Fibroblast of skin of left quadriceps (primary cell): ENCODE measurements at regions not wholly inside any gene's neighbourhood (a gene's known extent, or its start where the extent isn't known, plus 50 kb on each side); places are given as distances from the start of the nearest gene placed in this dataset.
A peak's percentile ranks its signal among the peaks of the same experiment; 100 is the strongest.
"Not testable (repeated sequence)": the region's sequence is repeated elsewhere in the genome, so short reads cannot be mapped to it uniquely, and the experiment has no call there.

Experiments
- DNase-seq, 2 experiments: peaks; one replicate each; pipeline ENCODE4 v3.0.0-alpha.2; 2013; ENCODE audit warnings: low read depth in 2 of 2

DNA sequence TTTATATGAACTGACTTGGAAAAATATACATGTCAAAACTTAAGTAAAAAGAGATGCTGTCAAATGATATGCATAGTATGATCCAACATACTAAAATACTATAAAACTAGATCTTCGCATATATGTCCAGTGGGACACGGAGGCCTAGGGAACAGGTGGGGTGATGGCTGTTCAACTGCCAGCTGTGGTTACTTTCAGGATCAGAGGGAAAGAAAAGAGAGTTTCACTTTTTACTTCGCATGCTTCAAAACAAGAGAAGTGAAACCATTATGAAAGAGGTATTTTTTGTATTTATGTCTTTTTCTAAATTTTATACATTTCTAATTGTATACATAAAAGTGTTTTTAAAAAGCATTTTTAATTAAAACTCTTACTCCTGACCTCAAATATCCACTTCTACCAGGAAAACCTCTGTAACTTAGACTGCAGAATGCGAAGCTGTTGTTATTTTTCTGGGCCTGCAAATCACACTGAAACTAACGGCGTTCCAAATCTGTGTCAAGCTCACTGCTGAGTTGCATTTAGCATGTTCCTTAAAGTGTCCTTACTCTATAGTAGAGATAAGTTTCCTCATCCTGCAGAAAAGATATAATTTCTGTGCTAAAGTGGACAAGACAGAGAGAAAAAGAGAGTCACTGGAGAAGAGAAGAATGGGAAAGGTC, 97.8 kb upstream of the SLC35G4 start:
- no peak for DNase-seq

DNA sequence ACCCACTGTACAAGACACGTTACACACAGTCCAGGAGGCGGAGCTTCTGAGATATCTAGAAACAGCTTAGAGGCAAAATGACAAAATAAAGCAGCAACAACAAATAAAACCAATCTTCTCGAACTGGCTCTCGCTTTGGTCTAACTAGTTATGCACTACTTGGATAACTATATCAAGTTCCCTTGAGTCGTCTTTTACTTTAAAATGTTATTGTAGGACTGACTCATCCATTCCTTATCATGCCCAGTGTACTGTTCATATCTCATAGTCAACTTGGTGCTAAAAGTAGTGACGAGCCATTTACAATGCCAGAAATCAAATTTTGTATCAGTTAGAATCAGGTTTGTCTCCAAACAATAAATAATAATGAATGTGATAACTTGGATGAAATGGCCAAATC, 102.5 kb upstream of the SLC35G4 start:
- DNase-seq: no peak

DNA sequence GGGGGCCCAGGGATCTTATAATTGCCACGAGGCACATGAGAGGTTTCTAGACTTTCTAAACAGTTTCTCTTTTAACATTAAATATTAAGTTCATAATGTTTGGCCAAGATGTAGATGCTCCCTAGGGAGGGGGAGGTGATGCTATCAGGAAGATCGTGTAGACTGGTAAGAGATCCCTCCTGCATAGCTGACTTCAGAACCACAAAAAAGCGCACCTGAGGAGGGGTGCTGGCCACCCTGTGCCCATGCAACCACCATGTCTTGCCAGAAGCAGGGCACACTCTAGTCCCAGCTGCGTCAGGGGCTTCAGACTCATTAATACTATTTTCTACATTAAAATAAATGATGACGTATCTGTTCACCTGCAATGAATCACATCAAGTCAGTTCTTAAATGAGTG, 103.4 kb upstream of the SLC35G4 start:
- DNase-seq: no peak

DNA sequence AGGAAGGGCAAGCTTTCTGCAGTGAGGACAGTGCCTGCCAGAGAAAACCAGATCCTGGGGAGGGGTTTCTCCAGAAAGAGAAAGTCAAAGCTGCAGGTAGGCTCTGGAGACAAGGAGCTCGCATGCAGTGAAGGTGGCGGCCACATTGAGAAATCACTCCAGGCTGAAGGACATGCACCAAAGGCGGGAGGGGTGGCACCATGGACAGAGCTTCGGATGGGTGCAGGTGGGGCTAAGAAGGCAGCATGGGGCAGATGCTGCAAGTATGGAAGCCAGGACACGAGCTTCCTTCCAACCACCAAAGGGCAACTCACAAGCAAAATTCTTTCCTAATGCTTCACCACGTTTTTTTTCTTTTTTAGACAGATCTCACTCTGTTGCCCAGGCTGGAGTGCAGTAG, 104.4 kb upstream of the SLC35G4 start:
- no peak for DNase-seq

DNA sequence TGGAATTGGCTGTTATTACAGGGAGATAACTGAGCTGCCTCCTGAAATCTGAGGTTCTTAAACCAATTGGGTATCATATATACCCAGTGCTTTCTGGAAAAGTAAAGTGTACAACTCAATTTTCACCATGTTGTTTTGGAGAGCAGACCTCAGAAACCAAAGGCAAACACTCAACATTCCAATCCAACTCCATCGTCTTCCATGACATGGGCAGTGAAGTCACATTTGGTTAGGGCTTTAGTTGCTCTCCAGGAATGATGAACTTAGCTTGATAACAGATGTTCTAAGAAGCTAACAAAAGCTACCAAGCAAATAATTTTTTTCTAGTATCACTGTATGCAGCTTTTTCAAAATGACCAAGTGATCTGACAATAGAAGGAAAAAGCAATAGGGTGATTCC, 107.0 kb upstream of the SLC35G4 start:
- no peak for DNase-seq

DNA sequence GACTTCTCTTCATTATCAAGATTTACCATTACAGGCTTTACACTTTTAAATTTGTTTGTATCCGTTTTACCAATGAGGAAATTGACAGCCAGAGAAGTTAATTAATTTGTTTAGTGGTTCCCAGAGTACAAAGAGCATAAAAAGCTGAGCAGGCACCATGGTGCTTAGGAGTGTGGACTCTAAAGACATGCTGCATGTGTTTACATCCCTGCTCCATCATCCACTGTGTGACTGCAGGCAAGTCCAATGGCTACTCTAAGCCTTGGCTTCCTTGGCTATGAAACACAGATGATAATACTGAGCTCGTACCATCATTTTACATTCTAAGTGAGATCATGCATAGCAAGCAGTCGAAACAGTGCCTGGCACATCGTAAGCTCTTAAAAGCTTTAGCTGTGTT, 108.0 kb upstream of the SLC35G4 start:
- DNase-seq: no peak

DNA sequence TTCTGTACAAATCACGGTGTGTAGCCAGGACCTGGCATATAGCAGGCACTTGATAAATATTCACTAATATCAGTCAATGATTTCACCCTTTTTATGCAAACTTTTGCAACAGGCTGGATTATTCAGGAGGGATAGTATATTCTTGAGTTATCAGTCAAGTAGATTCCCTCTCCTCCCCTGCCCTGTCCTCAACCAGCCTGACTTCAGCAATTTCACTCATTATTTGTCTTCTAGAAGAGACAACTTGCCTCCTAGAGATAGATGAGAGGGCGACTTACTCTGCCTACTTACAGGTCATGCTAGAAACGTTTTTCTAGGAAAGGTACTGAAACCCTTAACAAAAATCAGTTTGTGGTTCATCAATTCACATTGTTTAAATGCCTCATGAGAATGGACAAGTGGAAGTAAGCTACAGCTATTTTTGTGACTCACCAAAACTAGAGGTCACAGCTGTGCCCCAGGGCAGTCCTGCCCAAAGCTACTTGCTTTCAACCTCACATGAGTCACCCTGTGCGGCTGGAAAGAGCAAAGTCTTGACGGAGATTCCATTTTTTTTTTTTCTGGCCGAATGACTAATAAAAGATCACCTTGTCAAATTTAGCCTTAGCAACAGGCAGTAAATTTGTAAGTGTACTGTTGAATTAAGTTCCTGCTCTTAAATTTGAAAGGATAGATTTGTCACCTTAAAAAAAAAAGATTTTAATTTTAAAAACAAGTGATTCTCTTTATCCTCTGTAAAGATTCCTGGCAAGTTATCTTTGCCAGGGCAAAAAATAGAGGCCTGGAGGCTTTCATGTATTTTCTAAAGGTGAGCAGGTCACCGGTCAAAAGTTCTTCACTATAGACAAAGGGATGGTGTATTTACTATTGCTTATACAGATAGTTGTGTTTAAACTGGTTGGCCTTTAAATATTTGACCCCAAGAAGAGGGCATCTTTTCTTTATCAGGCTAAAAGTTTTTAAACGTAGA, 109.0 kb upstream of the SLC35G4 start:
- DNase-seq: peak; percentile 78 to 81

DNA sequence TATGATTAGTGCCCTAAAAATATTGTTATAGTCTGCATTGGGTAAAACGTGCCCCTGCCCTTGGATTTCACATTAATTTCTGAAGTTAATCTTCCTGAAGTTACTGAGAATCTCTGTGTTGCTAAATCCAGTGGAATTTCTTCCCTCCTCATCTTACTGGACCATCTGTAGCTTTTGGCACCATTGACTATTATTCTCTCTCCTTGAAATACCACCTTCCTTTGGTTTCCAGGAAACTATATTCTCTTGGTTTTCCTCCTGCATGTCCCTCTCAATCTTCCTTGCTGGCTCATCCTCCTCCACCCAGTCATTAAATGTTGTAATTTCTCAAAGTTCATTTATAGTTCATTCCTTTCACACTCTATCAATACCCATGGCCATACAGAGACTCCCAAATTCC, 110.6 kb upstream of the SLC35G4 start:
- DNase-seq: no peak

DNA sequence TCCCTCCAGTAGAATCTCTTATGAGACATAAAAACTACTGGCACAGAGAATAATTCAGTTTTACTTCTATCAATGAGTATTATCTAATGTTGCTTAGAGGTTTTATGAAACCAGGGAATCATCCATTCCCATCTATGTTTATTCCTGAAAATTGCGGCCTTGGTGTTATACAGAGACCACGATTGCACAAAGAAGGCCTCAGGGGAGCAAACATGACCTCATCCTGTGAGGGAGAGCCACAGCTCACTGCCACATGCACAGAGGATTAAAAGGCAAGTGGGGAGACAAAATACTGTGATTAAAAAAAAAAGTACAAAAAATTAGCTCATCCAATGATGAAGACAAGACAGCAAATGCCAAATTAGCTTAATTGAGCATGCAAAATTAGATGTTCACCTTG, 111.8 kb upstream of the SLC35G4 start:
- peak in 1 of 2 experiments; percentile 60 for DNase-seq

DNA sequence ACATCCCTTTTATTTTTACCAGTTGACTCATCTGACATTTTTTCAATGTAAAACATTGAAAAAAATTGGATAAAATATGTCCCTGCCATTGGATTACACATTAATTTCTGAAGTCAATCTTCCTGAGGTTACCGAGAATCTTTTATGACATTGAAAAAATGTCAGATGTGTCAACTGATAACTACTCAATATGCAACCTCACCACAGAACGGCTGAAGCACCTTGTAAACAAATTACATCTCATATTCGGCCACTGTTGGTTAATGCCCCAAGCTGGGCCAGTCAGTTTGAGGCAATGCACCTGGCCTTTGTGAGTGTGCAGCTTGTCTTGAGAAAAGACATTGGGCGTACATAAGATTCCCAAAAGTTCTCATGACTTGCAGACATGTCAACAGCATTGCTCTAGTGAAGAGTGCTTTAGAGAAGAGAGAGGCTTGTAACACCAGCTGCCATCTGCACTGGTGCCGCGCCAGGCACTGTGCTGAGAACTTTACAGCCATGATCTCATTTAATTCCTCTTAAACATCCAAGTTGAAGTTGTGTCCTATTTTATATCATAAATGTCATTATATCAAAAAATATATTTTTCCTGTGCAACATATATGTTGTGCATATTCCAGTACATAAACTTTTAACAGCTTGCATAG, 112.7 kb upstream of the SLC35G4 start:
- no peak for DNase-seq

DNA sequence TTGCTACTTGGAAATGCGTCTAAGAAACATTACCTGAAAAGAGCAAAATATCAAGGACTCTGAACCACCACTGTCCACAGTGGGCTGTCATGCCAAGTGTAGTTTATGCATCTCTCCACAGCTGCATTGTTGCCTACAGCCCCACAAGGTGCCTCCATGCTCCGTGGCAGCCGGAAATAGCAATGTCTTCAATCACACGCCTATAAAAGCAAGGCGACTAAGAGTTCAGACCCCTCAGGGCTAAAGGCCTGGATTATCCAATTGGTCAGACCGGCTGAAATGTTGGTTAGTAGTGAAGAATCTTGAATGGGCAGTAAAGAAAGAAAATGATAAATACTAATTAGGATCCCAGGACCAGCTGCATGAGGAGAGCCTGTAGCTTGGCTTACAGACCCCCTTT, 114.0 kb upstream of the SLC35G4 start:
- DNase-seq: no peak

DNA sequence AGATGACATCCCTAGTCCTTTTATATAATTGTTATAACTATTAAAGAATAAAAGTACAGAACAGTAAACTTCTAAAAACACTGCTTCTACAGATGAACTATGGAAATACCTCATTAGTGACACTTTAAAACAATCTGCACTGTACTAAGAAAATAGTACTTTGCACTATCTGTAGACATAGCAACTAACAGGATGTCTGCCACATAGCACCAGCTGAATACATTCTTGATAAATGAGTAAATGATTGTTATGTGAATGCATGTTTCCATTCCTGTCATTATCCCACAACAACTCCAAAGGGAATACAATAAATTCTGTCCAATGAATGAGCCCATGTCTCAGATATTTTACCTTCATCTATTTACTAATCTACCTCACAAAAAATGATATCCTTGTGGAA, 115.3 kb upstream of the SLC35G4 start:
- peak; percentile 47 to 60 for DNase-seq

DNA sequence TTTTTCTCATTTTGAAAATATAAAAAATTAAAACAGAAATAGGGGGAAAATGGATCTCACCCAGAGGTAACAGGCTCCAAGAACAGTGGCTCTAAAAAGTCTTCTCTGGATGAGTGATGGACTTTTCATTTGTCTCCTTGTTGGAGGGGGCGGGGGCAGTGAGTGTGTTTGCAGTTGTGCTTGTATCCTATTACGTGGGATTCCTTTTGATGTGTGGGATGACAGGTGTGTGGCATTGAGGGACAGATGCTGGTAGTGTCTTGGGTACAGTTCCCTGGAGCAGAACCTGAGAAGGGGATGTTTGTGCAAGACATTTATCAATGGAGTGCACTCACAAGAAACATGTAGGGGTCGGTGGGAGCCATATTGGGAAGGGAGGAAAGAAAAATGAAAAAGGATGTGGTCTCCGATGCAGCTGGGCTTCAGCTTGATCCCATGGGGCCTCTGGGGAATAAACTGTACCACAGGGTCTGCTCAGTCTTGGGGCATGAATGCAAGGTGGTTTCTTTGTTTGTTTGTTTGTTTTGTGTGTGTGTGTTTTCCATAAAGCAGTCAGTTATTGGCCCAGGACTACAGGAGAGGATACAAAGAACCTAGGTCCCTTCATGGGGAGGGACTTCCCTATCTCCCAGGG, 120.0 kb upstream of the SLC35G4 start:
- no peak for DNase-seq

DNA sequence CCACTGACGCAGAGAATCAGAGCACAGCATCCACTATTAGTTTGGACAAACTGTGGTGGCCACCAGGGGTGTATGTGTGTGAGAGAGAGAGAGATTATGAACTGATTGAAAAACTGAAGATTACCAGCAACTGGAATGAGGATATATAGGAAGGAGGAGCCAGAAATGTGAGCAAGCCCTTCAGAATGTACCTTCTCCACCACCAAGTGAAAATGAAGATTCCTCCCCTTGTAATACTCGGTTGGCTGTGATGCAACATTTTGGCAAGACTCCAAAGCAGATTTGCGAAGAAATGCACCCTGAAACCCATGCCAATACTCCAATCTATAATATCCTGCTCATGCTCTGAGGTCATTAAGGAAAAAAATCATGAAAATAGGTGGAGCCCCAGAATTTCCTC, 121.2 kb upstream of the SLC35G4 start:
- peak; percentile 73 to 74 for DNase-seq

DNA sequence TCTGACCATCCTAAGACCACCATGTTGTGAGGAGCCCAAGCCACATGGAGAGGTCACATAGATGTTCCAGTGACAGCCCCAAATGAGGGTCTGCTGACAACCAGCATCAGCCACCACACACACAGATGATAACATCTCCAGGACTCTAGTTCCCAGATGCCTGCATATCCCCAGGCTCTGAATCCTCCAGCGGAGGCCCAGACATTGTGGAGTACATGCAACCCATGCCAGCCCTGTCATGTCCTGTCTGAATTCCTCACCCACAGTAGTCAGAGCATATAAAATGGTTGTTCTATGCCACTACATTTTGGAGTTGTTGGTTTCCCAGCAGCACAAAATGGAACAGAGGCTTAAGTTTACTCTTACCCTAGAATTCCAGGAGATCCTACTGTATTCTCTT, 122.0 kb upstream of the SLC35G4 start:
- DNase-seq: no peak

DNA sequence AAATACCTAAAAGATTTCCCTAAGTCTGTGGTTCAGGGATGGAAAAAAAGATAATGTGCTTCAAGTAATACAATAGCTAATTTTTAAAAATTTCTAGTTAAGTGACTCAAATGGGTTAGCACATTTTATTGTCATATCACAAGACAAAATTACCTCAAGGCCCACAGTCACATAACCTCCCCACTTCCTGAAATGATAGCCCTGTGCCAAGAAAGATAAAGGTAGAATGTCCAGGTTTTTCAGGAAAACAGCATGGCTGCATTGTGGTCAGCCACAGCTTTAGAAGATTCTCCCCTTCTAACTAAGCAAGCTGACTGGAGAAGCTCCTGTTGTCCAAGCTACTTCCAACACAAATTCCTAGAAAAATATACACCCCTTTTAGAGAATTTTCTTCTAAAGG, 127.1 kb upstream of the SLC35G4 start:
- no peak for DNase-seq

DNA sequence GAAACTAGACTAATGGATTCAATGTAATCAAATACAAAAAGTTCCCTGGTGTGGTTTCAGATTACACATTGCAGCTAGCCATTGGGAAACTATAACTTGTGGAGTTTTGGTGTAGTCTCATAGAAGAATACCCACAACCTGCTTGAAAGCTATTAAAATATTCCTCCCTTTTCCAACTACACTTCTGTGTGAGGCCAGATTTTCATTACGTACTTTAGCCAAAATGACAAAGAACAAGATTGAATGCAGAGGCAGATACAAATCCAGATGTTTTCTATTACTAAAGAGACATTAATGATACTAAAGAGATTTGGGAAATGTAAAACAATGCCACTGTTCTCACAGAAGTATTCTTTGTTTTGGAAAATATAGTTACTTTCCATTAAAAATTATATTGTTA, 128.7 kb upstream of the SLC35G4 start:
- no peak for DNase-seq

DNA sequence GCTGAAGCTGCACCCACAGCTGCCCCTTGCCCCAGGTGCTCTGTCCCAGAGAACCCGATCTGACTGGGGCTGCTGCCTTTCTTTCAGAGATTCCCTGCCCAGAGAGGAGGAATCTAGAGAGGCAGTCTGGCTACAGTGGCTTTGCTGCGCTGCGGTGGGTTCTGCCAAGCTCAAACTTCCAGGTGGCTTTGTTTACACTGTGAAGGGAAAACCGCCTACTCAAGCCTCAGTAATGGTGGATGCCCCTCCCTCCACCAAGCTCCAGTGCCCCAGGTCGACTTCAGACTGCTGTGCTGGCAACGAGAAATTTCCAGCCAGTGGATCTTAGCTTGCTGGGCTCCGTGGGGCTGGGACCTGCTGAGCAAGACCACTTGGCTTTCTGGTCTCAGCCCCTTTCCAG, 130.4 kb upstream of the SLC35G4 start:
- DNase-seq: not testable (repeated sequence)

DNA sequence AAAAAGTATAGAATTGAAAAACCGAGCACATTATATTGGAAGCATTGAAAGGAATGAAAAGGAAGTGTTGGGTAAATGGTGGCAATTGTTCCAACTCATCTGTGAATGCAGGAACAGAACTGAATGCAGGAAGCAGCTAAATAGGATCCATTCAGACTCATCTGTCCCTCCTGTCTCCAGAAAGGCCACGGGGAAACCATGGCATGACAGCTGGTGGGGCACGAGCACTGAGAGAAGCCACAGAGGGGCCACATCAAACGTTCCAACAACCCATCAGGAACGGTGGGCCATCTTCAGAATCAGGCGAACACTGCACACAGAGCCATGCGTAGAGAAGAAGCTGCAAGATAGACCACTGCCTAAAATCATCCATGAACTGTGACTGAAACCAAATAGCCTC, 138.5 kb upstream of the SLC35G4 start:
- DNase-seq: no peak

DNA sequence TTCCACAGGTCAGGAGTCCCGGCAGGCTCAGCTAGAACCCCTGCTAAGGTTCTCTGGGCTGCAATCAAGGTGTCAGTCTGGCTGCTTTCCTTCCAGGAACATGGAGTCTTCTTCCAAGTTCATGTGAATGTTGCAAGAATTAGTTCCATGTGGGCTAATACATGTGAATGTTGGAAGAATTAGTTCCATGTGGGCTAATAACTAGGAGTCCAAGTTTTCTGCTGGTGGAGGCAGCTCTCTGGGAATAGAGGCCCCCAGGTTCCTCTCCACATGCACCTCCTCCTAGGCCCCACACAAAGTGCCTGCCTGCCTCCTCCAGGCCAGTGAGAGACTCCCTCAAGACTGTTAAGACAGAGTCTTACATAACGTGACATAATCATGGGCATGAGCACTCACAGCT, 140.8 kb upstream of the SLC35G4 start:
- DNase-seq: peak; percentile 7 to 17

DNA sequence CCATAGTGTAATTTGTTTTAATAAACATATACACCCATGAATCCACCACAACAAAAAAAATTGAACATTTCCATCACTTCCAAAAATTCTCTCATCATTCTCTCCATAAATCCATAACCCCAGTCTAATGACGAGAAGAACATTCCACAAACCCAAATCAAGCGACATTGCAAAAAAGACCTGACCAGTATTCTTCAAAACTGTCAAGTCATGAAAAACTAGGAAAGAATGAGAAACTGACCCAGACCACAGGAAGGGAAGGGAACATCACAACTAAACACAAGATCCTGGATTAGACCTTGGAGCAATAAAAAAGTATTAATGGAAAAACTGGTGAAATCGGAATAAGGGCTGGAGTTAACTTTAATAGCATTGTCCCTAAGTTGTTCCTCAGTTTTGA, 141.3 kb upstream of the SLC35G4 start:
- DNase-seq: no peak

DNA sequence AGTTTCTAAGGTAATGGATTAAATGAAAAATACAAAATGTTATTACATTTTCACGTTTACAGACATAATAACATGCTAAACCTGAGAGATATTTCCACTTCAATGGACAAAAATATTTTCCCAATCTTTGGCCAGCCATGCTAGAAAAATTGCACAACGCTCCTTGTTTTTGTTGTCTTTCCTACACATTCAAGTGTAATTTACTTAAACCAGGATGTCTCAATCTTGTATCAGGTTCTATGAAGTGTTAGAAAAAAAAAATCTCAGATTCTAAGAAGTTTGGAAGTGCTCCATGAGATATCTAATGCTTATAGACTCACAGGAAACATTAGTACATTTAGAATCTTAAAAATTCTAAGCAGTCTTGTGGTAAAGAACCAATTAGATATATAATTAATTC, 141.8 kb upstream of the SLC35G4 start:
- no peak for DNase-seq
